ENCODE measurements at regions not wholly inside any gene's neighbourhood (a gene's known extent, or its start where the extent isn't known, plus 50 kb on each side); places are given as distances from the start of the nearest gene placed in this dataset.

DNA sequence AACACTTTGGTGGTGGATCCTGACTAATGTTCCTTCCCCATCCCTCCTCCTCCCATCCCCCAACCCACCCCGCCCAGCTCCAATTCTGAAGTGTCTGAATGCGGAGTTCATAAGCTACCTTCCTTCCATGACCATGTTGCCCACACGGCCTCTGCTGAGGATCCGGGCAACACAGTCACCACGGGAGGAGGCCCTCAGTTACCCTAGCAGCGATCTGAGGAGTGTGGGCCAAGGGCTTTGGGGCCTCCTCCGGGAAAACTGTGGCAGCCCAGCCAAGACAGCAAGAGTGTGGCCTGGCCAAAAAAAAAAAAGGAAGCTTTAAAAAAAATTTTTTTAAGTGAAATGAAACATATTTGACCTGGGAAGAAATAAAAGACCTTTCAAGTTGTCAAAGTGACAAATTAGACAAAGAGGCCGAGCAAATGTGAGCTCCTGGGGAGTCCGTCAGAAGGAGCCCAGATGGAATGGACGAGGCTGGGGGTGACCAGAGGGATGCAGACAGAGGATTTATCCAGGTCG, 169.0 kb upstream of the PKDCC start:
- no peak for TF ChIP-seq POLR2AphosphoS5 (IDR thresholded peaks at IDR 0.05; ENCODE audit: low read depth, low read length)
- TF ChIP-seq, protein P1, sequence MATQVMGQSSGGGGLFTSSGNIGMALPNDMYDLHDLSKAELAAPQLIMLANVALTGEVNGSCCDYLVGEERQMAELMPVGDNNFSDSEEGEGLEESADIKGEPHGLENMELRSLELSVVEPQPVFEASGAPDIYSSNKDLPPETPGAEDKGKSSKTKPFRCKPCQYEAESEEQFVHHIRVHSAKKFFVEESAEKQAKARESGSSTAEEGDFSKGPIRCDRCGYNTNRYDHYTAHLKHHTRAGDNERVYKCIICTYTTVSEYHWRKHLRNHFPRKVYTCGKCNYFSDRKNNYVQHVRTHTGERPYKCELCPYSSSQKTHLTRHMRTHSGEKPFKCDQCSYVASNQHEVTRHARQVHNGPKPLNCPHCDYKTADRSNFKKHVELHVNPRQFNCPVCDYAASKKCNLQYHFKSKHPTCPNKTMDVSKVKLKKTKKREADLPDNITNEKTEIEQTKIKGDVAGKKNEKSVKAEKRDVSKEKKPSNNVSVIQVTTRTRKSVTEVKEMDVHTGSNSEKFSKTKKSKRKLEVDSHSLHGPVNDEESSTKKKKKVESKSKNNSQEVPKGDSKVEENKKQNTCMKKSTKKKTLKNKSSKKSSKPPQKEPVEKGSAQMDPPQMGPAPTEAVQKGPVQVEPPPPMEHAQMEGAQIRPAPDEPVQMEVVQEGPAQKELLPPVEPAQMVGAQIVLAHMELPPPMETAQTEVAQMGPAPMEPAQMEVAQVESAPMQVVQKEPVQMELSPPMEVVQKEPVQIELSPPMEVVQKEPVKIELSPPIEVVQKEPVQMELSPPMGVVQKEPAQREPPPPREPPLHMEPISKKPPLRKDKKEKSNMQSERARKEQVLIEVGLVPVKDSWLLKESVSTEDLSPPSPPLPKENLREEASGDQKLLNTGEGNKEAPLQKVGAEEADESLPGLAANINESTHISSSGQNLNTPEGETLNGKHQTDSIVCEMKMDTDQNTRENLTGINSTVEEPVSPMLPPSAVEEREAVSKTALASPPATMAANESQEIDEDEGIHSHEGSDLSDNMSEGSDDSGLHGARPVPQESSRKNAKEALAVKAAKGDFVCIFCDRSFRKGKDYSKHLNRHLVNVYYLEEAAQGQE (IDR thresholded peaks at IDR 0.05; ENCODE audit: insufficient read depth in 1 of 2, low read depth in 2 of 2, low read length in 2 of 2): no peak
